HEK293 (cell line): ENCODE measurements at regions not wholly inside any gene's neighbourhood (a gene's known extent, or its start where the extent isn't known, plus 50 kb on each side); places are given as distances from the start of the nearest gene placed in this dataset.

ENCODE experiments used
- CTCF ChIA-PET: fragments of 350-600 bp; formaldehyde crosslinking; extraction: SDS; loops from one replicate; lab custom pipeline; 2021; ENCODE audit warnings: antibody characterized with exemption; lab: Yijun Ruan, JAX
- POLR2A ChIA-PET: fragments of 300-600 bp; formaldehyde crosslinking; extraction: SDS; loops from one replicate; lab custom pipeline; 2020; ENCODE audit warnings: antibody characterized with exemption, inconsistent platforms; lab: Yijun Ruan, JAX
- H3K27ac ChIP-seq: fragments of 200-500 bp; sonication (Bioruptor generic); 2 replicates; pipeline ENCODE4 v1.5.1; 2014; ENCODE audit warnings: low read depth, low read length, control low read depth, inconsistent platforms; ENCODE audit errors: extremely low read depth
- H3K36me3 ChIP-seq, 2 experiments: fragments of 200-500 bp in 1 of 2; sonication (Bioruptor generic) in 1 of 2; 1 replicate in 1 of 2; 2 replicates in 1 of 2; pipeline ENCODE4 v1.5.1; 2014 to 2017; ENCODE audit warnings: inconsistent platforms in 2 of 2, low read length in 2 of 2; ENCODE audit not compliant: control insufficient read depth in 2 of 2, insufficient read depth in 1 of 2
- H3K4me1 ChIP-seq: fragments of 200-500 bp; sonication (Bioruptor generic); 2 replicates; pipeline ENCODE4 v1.5.1; 2014; ENCODE audit warnings: mild to moderate bottlenecking, low read length, inconsistent platforms; ENCODE audit not compliant: control insufficient read depth, insufficient read depth
- H3K4me3 ChIP-seq: 2 replicates; pipeline ENCODE4 v1.5.1; 2011; ENCODE audit warnings: low read depth, mild to moderate bottlenecking, control low read depth, low read length, moderate library complexity
- H3K9me3 ChIP-seq: fragments of 200-500 bp; sonication (Bioruptor generic); 2 replicates; pipeline ENCODE4 v1.5.1; 2014; ENCODE audit warnings: low read depth, low read length, inconsistent platforms; ENCODE audit not compliant: control insufficient read depth, insufficient read depth
- FEZF1 ChIP-seq: fragments of 450-650 bp; formaldehyde crosslinking; IDR thresholded peaks from 2 replicates; pipeline ENCODE4 v1.5.1; 2016; ENCODE audit warnings: missing biosample characterization, missing genetic modification characterization
- GLIS1 ChIP-seq: fragments of 450-650 bp; formaldehyde crosslinking; IDR thresholded peaks from 2 replicates; pipeline ENCODE4 v1.5.1; 2016; ENCODE audit warnings: missing biosample characterization, missing genetic modification characterization
- SP7 ChIP-seq: fragments of 450-650 bp; formaldehyde crosslinking; IDR thresholded peaks from 2 replicates; pipeline ENCODE4 v1.5.1; 2016; ENCODE audit warnings: missing biosample characterization, missing genetic modification characterization
- TCF7L2 ChIP-seq: IDR thresholded peaks from 2 replicates; pipeline ENCODE4 v1.6.1; 2011; ENCODE audit warnings: low read depth, mild to moderate bottlenecking, inconsistent platforms, low read length, moderate library complexity, borderline replicate concordance
- TSHZ1 ChIP-seq: fragments of 450-650 bp; formaldehyde crosslinking; IDR thresholded peaks from 2 replicates; pipeline ENCODE4 v1.5.1; 2016; ENCODE audit warnings: missing biosample characterization, missing genetic modification characterization, borderline replicate concordance
- ZBTB49 ChIP-seq: fragments of 450-650 bp; formaldehyde crosslinking; IDR thresholded peaks from 2 replicates; pipeline ENCODE4 v1.5.1; 2016; ENCODE audit warnings: missing biosample characterization, missing genetic modification characterization, low read depth
- ZNF155 ChIP-seq: fragments of 450-650 bp; formaldehyde crosslinking; IDR thresholded peaks from 2 replicates; pipeline ENCODE4 v1.5.1; 2016; ENCODE audit warnings: missing biosample characterization, missing genetic modification characterization
- ZNF19 ChIP-seq: fragments of 450-650 bp; formaldehyde crosslinking; IDR thresholded peaks from 2 replicates; pipeline ENCODE4; 2016; ENCODE audit warnings: missing biosample characterization, missing genetic modification characterization, low read depth
- ZNF2 ChIP-seq: fragments of 450-650 bp; formaldehyde crosslinking; IDR thresholded peaks from 2 replicates; pipeline ENCODE4 v1.5.1; 2016; ENCODE audit warnings: missing biosample characterization, missing genetic modification characterization
- ZNF214 ChIP-seq: fragments of 450-650 bp; formaldehyde crosslinking; IDR thresholded peaks from 2 replicates; pipeline ENCODE4 v1.5.1; 2017; ENCODE audit warnings: missing biosample characterization, mild to moderate bottlenecking, missing genetic modification characterization, borderline replicate concordance
- ZNF292 ChIP-seq: fragments of 450-650 bp; formaldehyde crosslinking; IDR thresholded peaks from 2 replicates; pipeline ENCODE4 v1.5.1; 2016; ENCODE audit warnings: low read depth, missing biosample characterization, missing genetic modification characterization, borderline replicate concordance
- ZNF37A ChIP-seq: fragments of 450-650 bp; IDR thresholded peaks from 2 replicates; pipeline ENCODE4 v1.5.1; 2018; ENCODE audit warnings: missing biosample characterization, missing genetic modification characterization
- ZNF513 ChIP-seq: fragments of 450-650 bp; IDR thresholded peaks from 2 replicates; pipeline ENCODE4 v1.5.1; 2018; ENCODE audit warnings: missing biosample characterization, missing genetic modification characterization
- ZNF521 ChIP-seq: fragments of 450-650 bp; formaldehyde crosslinking; IDR thresholded peaks from 2 replicates; pipeline ENCODE4 v1.5.1; 2017; ENCODE audit warnings: missing biosample characterization, mild to moderate bottlenecking, missing genetic modification characterization
- ZNF529 ChIP-seq: fragments of 450-650 bp; formaldehyde crosslinking; IDR thresholded peaks from 2 replicates; pipeline ENCODE4 v1.5.1; 2017; ENCODE audit warnings: missing genetic modification characterization, missing biosample characterization; ENCODE audit not compliant: insufficient replicate concordance
- ZNF555 ChIP-seq: fragments of 450-650 bp; formaldehyde crosslinking; conservative IDR thresholded peaks from 2 replicates; pipeline ENCODE4 v1.5.1; 2017; ENCODE audit warnings: missing biosample characterization, mild to moderate bottlenecking, missing genetic modification characterization, inconsistent platforms
- ZNF580 ChIP-seq: fragments of 450-650 bp; formaldehyde crosslinking; IDR thresholded peaks from 2 replicates; pipeline ENCODE4 v1.5.1; 2016; ENCODE audit warnings: missing biosample characterization, missing genetic modification characterization
- ZNF610 ChIP-seq: fragments of 450-650 bp; formaldehyde crosslinking; IDR thresholded peaks from 2 replicates; pipeline ENCODE4 v1.5.1; 2016; ENCODE audit warnings: missing biosample characterization, missing genetic modification characterization, borderline replicate concordance
- ZNF623 ChIP-seq: fragments of 450-650 bp; formaldehyde crosslinking; IDR thresholded peaks from 2 replicates; pipeline ENCODE4 v1.5.1; 2016; ENCODE audit warnings: missing biosample characterization, missing genetic modification characterization
- ZNF639 ChIP-seq: fragments of 450-650 bp; formaldehyde crosslinking; IDR thresholded peaks from 2 replicates; pipeline ENCODE4 v1.5.1; 2016; ENCODE audit warnings: missing biosample characterization, missing genetic modification characterization
- ZNF670 ChIP-seq: fragments of 450-650 bp; formaldehyde crosslinking; IDR thresholded peaks from 2 replicates; pipeline ENCODE4 v1.5.1; 2016; ENCODE audit warnings: missing biosample characterization, missing genetic modification characterization, low read depth
- ZNF768 ChIP-seq: fragments of 450-650 bp; formaldehyde crosslinking; IDR thresholded peaks from 2 replicates; pipeline ENCODE4 v1.5.1; 2018; ENCODE audit warnings: missing biosample characterization, mild to moderate bottlenecking, missing genetic modification characterization
- ZSCAN5A ChIP-seq: fragments of 450-650 bp; formaldehyde crosslinking; IDR thresholded peaks from 2 replicates; pipeline ENCODE4 v1.5.1; 2016; ENCODE audit warnings: missing biosample characterization, missing genetic modification characterization

GRCh38 chr4:186422296-186422695 is 133.1 kb downstream of the MTNR1A start (continued):
- TF ChIP-seq ZSCAN5A (tag by site-specific recombination): no peak
- TF ChIP-seq ZNF610: no peak
- TF ChIP-seq ZNF521: no peak

GRCh38 chr4:186416451-186417060 is 138.8 kb downstream of the MTNR1A start:
- no peaks in the 10 kb centered on the region for H3K9me3 ChIP-seq
- no peaks in the 10 kb centered on the region for H3K4me1 ChIP-seq
- no peak overlapping the region for H3K27ac ChIP-seq
- POLR2A ChIA-PET: no interaction called here
- H3K36me3 ChIP-seq: no peaks in the 10 kb centered on the region
- H3K4me3 ChIP-seq: no peak overlapping the region
- TF ChIP-seq ZNF529 (tag by site-specific recombination) (no peak), TSHZ1 (no peak), ZNF639 (tag by site-specific recombination) (no peak), ZNF580 (tag by site-specific recombination) (no peak), GLIS1 (tag by site-specific recombination) (no peak), ZNF37A (no peak), SP7 (tag by site-specific recombination) (no peak), ZNF623 (no peak), ZBTB49 (tag by site-specific recombination) (no peak), ZNF19 (tag by site-specific recombination) (no peak)
- CTCF ChIA-PET: no interaction called here

GRCh38 chr4:186414390-186414789 is 141.0 kb downstream of the MTNR1A start:
- CTCF ChIA-PET: no interaction called here
- TF ChIP-seq ZNF155 (tag by site-specific recombination): no peak
- no peak for TF ChIP-seq ZNF214 (tag by site-specific recombination)
- TF ChIP-seq ZNF292: no peak
- no peak for TF ChIP-seq TCF7L2
- no peak for TF ChIP-seq ZNF513 (tag by site-specific recombination)
- TF ChIP-seq ZNF670 (tag by site-specific recombination): no peak
- TF ChIP-seq ZNF555 (tag by site-specific recombination): no peak
- TF ChIP-seq ZNF768 (tag by site-specific recombination): no peak
- no peak for TF ChIP-seq FEZF1 (tag by site-specific recombination)
- no peak for TF ChIP-seq ZNF2 (tag by site-specific recombination)
- TF ChIP-seq, all 188 proteins: peak for 0
- H3K9me3 ChIP-seq: no peaks in the 10 kb centered on the region
- no peaks in the 10 kb centered on the region for H3K4me1 ChIP-seq
- H3K36me3 ChIP-seq: no peaks in the 10 kb centered on the region
- POLR2A ChIA-PET: no interaction called here
- no peak overlapping the region for H3K4me3 ChIP-seq
- H3K27ac ChIP-seq: no peak overlapping the region
